GM12892 (cell line): ENCODE measurements at regions not wholly inside any gene's neighbourhood (a gene's known extent, or its start where the extent isn't known, plus 50 kb on each side); places are given as distances from the start of the nearest gene placed in this dataset.
"Not testable (repeated sequence)": the region's sequence is repeated elsewhere in the genome, so short reads cannot be mapped to it uniquely, and the experiment has no call there.

Experiments
- DNase-seq: peaks from one replicate; pipeline ENCODE4 v3.0.0; 2011; ENCODE audit not compliant: insufficient read length
- FAIRE-seq: peaks from 2 replicates; lab custom pipeline; 2011; peaks lifted over from hg19 to GRCh38; lab: Jason Lieb, UNC
- POLR2A ChIP-seq: IDR thresholded peaks from 2 replicates; pipeline ENCODE4 v1.6.1; 2011; ENCODE audit warnings: low read depth, low read length, control low read depth
- POLR2AphosphoS5 ChIP-seq: IDR thresholded peaks from 2 replicates; pipeline ENCODE4 v1.6.1; 2011; ENCODE audit warnings: low read depth, low read length, control low read depth
- TAF1 ChIP-seq: IDR thresholded peaks from 2 replicates; pipeline ENCODE4 v1.6.1; 2011; ENCODE audit warnings: low read depth, mild to moderate bottlenecking, control low read depth, low read length, borderline replicate concordance

DNA sequence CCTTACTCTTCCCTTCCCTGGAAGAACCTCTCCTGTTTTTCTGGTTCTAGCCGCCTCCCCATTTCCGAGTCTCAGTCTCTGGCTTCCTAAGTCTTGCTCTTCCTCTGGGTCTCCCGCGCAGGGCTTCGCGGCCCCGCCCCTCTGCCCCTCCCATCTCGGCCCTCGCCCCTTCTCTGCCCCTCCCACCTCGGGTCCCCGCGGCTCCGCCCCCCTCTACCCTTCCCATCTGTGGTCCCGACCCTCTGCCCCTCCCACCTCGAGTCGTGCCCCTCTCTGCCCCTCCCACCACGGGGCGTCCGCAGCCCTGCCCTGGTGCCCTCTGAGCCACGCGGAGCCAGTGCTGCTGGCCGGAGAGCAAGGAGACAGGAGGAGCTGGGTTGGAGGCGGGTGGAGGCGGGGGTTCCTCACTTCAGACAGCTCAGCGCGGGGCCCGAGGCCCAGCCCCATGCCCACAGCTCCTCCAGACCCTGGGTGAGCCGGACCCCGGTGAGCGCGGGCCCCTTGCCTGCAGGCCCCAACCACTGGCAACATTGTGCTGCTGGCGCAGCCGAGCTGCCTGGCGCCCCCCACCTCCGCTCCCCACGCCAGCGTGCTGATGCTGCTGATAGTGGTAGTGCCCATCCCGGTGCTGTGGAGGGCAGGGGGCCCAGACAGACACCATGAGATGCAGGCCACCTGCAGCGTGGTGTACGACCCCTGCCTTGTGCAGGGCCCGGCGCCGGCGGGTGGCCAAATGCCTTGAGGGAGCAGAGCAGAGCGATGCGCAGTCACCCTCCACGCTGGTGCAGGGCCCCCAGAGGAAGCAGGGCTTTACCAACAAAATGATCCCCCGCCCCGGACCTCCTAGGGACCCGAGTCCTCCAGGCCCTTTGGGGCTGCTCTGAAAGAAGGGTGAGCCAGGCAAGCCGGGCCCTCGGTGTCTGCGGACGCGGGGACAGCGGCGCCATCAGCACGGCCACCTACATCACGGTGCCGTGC is 2115.3 kb downstream of the TP53TG3F start:
- FAIRE-seq (no peak), DNase-seq (no peak)
- TF ChIP-seq TAF1 = no peak

DNA sequence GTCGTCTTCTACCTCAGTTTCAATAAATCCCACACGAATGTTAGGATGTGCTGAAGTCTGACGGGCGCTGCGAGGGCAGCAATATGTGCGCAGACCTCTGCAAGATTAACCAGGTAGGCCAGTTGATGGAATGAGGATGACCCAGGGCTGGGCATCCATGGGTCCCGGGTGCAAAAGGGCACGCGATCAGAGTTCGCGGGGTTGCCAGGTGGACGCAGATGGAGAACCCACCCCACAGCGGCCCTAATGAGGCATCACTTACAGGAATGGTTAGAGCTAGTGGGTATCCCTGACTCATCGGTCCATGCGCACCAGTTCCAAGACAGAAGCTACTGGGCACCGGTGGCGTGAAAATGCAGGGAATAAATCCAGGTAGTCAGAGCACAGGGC is 2116.0 kb downstream of the TP53TG3F start:
- TF ChIP-seq POLR2A (no peak), TAF1 (no peak), POLR2AphosphoS5 (no peak)
- FAIRE-seq = no peak
- DNase-seq = no peak

DNA sequence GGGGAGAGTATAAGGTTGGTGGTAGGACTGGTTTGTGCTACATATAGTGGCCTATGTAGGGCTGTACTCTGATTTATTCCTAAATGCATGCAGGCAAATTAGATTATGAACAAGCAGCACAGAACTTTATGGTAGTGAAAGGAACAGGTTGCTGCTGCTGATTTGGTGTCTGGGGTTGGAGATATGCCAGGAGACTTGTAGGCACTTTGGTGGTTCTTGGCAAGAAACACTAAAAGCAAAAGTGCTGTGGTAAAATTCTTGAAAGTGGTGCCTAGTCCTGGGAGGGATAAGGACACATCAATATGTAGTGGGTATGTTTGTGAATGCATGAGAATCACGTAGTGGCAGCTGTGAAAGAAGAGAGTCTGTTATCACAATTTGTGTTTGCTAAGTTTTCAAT is 2126.0 kb downstream of the TP53TG3F start:
- no peak for FAIRE-seq
- TF ChIP-seq POLR2AphosphoS5 (no peak), TAF1 (no peak), POLR2A (no peak)
- DNase-seq = no peak

DNA sequence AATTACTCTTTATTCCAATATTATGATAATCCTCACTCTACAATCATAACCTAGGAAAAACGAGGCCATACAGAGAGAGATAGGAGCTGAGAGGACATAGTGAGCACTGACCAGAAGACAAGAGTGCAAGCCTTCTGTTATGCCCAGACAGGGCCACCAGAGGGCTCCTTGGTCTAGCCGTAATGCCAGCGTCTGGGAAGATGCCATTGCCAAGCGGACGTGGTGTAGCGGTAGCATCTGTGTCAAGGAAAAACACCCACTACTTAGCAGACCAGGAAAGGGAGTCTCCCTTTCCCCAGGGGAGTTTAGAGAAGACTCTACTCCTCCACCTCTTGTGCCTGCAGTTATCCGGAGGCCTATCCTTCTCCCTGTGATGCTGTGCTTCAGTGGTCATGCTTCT is 2131.5 kb downstream of the TP53TG3F start:
- FAIRE-seq, DNase-seq: not testable (repeated sequence)

DNA sequence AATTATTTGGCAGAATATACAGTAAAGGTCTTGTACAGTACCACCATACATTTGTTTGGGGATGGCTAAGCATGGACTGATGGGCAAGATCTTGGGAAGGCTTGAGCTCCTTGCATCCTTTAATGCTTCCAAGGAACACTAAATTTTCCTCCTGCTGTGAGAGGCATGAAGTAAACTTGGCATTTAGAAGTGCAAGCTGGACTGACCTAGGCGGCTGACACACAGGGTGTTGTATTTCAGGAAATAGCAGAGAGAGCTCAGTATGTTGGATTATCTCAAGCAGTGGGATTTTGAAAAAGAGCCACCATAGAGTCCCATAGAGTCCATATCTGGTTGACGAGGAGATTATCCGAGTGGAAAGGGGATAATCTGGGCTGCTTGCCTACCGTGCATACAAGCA is 2137.1 kb downstream of the TP53TG3F start:
- DNase-seq = no peak
- TF ChIP-seq POLR2A (no peak), POLR2AphosphoS5 (no peak), TAF1 (no peak)
- FAIRE-seq = no peak

DNA sequence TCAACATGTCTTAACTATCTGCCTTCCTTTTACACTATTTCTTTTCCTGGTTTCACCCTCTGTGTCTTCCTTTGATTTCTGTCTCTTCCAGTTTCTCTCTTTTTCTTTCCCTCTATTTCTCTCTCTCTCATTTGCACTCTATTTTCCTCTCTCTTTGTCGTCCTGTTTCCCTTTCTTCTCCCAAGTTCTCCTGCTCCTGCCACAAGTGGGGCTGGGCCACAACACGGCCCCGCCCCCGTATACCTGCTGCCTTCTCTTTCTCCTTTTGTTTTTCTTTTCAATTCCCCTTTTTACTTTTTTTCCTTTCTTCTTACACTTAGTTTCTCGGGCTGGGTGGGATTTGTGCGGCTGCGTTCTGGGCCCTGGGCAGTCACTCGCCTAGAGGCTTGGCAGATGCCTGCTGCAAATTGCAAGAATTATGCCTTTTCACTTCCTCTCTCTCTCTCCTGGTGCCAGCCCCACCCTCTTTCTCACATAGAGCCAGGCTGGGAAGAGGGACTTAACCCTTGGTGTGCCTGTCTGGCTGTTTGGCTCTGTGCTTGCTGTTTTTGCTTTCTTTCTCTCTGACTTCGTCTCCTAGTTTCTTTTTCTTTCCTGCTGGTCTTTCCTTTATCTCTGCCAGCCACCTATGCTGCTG is 2139.4 kb downstream of the TP53TG3F start:
- DNase-seq (no peak), FAIRE-seq (no peak)
- TF ChIP-seq POLR2A = no peak
- no peak for TF ChIP-seq TAF1

DNA sequence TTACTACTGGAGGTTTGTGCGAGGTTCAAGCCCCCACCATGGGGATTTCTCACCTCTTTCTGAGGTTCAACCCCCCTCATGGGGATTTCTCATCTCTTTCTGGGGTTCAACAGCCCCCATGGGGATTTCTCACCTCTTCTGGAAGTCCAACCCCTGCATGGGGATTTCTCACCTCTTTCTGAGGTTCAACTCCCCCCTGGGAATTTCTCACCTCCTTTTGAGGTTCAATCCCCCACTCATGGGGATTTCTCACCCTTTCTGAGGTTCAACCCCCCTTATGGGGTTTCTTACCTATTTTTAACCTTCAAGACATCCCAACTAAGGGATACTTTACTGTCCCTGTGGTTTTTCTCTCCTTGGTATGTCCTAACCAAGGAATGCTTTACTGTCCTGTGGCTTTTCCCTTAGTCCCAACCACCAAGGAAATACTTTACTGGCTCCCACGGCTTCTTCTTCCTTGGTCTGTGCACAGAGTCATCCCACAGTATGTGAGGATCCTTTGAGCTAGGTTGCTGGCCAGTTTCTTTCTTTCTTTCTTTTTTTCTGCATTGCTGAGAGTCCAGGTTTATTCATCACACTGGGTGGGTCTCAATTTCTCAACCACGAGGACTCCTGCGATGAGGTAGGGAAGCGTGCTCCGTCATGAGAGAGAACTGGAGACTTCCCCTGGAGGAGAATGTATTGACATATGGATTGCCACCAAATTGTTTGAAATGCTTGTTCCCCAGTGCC is 2140.2 kb downstream of the TP53TG3F start:
- TF ChIP-seq POLR2AphosphoS5 (no peak), POLR2A (no peak), TAF1 (no peak)
- no peak for DNase-seq
- no peak for FAIRE-seq

DNA sequence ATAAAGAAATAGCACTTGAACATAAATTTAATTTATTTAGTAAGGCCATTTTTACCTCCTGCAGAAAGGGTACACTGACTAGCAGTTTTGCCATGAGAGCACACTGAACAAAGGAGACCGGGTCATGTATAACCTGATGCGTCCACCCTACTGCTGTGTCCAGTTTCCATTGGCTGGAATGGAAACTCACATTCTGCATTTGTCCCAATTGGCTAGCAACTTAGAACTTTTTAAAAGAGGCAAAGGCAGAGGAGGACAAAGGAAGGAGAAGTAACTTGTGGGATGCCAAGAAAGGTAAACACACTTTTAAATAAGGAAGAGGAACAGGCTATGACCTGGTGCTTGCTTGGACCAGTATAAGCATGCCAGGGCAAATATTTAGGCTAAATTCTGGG is 2140.7 kb downstream of the TP53TG3F start:
- FAIRE-seq, DNase-seq: not testable (repeated sequence)

DNA sequence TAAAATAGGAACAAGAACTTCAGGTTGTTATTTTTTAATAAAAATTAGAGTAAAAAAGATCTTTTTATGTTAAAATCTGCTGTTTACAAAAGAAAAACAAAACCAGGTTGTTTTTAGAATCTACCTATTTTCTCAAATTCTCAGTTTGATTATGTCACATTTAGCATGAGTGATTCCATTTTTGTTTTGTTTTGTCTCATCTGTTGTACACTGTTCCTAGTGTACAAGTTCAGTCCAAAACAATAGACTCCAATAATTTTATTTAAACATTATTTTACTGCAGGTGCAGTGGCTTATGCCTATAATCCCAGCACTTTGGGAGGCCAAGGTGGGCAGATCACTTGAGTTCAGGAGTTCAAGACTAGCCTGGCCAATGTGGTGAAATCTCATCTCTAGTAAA is 2142.7 kb downstream of the TP53TG3F start:
- TF ChIP-seq POLR2A = no peak
- TF ChIP-seq POLR2AphosphoS5 = no peak
- no peak for TF ChIP-seq TAF1
- FAIRE-seq (no peak), DNase-seq (no peak)

DNA sequence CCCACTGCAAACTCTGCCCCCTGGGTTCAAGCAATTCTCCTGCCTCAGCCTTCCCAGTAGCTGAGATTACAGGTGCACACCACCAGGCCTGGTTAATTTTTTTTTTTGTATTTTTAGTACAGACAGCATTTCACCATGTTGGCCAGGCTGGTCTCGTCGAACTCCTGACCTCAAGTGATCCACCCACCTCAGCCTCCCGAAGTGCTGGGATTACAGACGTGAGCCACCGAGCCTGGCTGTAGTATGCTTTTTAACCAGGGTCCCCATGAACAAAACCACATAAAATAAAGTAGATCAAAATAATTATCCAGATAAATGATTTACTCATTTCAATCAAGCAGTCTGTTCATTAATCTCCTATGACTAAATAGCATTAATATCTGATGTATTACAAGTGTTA is 2144.0 kb downstream of the TP53TG3F start:
- DNase-seq, FAIRE-seq: not testable (repeated sequence)

DNA sequence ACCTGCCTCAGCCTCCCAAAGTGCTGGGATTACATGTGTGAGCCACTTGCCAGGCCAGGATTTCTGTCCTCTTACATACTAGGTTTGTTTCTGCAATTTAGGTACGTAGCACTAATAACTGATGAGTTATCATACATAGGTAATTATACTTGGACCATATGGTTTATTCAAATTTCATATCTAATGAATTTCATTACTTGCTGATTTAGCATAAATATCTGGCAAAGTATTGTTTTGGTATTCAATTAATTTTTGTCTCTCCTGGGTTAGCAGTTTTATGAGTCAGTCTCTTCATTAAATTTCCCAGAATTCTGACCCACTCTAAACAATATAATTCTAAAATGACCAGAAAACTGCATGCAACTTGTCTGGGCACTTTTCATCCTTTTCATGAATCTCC is 2146.5 kb downstream of the TP53TG3F start:
- DNase-seq (no peak), FAIRE-seq (no peak)
- TF ChIP-seq TAF1 (no peak), POLR2A (no peak), POLR2AphosphoS5 (no peak)

DNA sequence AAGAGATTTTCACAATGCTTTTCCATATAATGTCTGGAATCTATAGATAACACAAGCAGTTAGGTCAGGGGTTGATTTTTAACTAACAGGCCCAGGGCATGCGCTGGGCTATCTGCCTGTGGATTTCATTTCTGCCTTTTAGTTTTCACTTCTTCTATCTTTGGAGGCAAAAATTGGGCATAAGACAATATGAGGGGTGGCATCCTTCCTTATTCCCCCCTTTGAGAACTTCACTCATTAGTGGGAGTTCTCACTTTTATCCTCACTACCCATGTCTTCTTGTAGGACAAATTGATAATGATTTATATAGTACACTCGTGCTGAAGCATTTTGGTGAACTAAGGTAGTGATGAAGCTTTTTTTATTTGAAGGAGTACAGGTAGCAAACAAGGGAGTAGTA is 2155.5 kb downstream of the TP53TG3F start:
- not testable (repeated sequence) for DNase-seq, FAIRE-seq

DNA sequence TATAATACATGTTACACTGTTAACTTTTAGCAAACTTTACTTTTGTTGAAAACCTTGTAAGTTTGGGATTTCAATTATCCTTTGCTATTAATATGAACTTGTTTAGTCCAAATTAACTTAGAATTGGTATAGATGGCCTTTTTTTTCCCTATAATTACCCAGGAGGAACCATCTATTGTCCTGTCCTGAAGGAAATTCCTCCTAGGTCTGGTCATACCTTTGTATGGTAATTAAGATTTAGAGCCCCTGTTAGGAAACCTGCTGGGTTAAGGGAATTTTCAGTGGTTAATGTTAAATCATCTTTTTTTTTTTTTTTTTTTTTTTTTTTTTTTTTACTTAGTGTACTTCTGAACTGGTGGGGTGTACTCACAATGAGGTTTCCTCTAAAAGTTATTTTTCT is 2159.8 kb downstream of the TP53TG3F start:
- not testable (repeated sequence) for FAIRE-seq, DNase-seq
